A673 (cell line): ENCODE measurements at regions not wholly inside any gene's neighbourhood (a gene's known extent, or its start where the extent isn't known, plus 50 kb on each side); places are given as distances from the start of the nearest gene placed in this dataset.

Experiments used
- BruUV-seq: library from RNA; stranded (reverse); fragments of 400-500 nt; replicated peaks from 2 replicates; lab custom pipeline; 2021; lab: Mats Ljungman, UMichigan
- CTCF ChIA-PET: fragments of 300-600 bp; sonication (Branson Sonifier 250); formaldehyde crosslinking; loops from one replicate; lab custom pipeline; 2022; ENCODE audit warnings: antibody characterized with exemption; lab: Charles Lee
- POLR2A ChIA-PET: fragments of 300-600 bp; sonication (Branson Sonifier 250); formaldehyde crosslinking; loops from one replicate; lab custom pipeline; 2022; ENCODE audit warnings: antibody characterized with exemption; ENCODE audit not compliant: low non-redundant PET; lab: Charles Lee
- DNase-seq: peaks from one replicate; pipeline ENCODE4 v3.0.0-alpha.2; 2015; ENCODE audit warnings: low spot score
- H3K27ac ChIP-seq: fragments of 200-600 bp; sonication (generic); 2 replicates; pipeline ENCODE4 v1.5.1; 2016; ENCODE audit warnings: mixed run types, low read depth, mild to moderate bottlenecking, mixed read lengths, antibody characterized with exemption, low read length; ENCODE audit not compliant: poor library complexity, severe bottlenecking
- H3K27me3 ChIP-seq: fragments of 200-600 bp; sonication (generic); replicated peaks from 2 replicates; pipeline ENCODE4 v1.6.1; 2017; ENCODE audit warnings: mixed run types, low read depth, mild to moderate bottlenecking, mixed read lengths, antibody characterized with exemption, low read length; ENCODE audit not compliant: insufficient read depth, poor library complexity
- H3K36me3 ChIP-seq: fragments of 200-600 bp; sonication (generic); 2 replicates; pipeline ENCODE4 v1.6.1; 2016; ENCODE audit warnings: mixed run types, mild to moderate bottlenecking, mixed read lengths, antibody characterized with exemption, low read length; ENCODE audit not compliant: insufficient read depth, poor library complexity, severe bottlenecking
- H3K4me1 ChIP-seq: fragments of 200-600 bp; sonication (generic); 2 replicates; pipeline ENCODE4 v1.6.1; 2017; ENCODE audit warnings: mixed run types, mild to moderate bottlenecking, mixed read lengths, antibody characterized with exemption, low read length; ENCODE audit not compliant: insufficient read depth, poor library complexity, severe bottlenecking
- H3K4me3 ChIP-seq: fragments of 200-600 bp; sonication (generic); 2 replicates; pipeline ENCODE4 v1.5.1; 2016; ENCODE audit warnings: low read depth, mixed run types, mild to moderate bottlenecking, mixed read lengths, low read length; ENCODE audit not compliant: poor library complexity, severe bottlenecking
- H3K9me3 ChIP-seq: fragments of 200-600 bp; sonication (generic); 2 replicates; pipeline ENCODE4 v1.6.1; 2016; ENCODE audit warnings: mixed run types, low read depth, mild to moderate bottlenecking, mixed read lengths, antibody characterized with exemption, low read length; ENCODE audit not compliant: poor library complexity, severe bottlenecking
- CTCF ChIP-seq: fragments of 300-800, 200-600 bp; sonication (generic); conservative IDR thresholded peaks from 2 replicates; pipeline ENCODE4 v1.5.1; 2017; ENCODE audit warnings: low read depth, mild to moderate bottlenecking, antibody characterized with exemption, low read length, moderate library complexity, mixed read lengths
- EZH2 ChIP-seq: fragments of 200-600 bp; sonication (generic); IDR thresholded peaks from 2 replicates; pipeline ENCODE4 v1.6.1; 2017; ENCODE audit warnings: borderline replicate concordance, low read depth, mild to moderate bottlenecking, mixed read lengths, antibody characterized with exemption, low read length; ENCODE audit not compliant: poor library complexity, severe bottlenecking
- intact Hi-C: fragments of 100-400 bp; cut with micrococcal nuclease; formaldehyde crosslinking; loops from one replicate; pipeline ENCODE4 v1.10.0; 2022; ENCODE audit not compliant: unreplicated experiment

- CTCF ChIA-PET = no interaction called here
- no TSS peak for BruUV-seq
- H3K4me1 ChIP-seq = no peaks in the 10 kb centered on the region
- no peak overlapping the region for H3K27ac ChIP-seq
- TF ChIP-seq EZH2 = no peak
- TF ChIP-seq CTCF = no peak
- H3K9me3 ChIP-seq = no peaks in the 10 kb centered on the region
- H3K36me3 ChIP-seq = no peaks in the 10 kb centered on the region
- no peak for DNase-seq
- no peaks in the 10 kb centered on the region for H3K27me3 ChIP-seq
- intact Hi-C loops = no loop called here
- POLR2A ChIA-PET = no interaction called here
- no peak overlapping the region for H3K4me3 ChIP-seq
Observed at GRCh38 chr9:87147839-87148238, 200.5 kb upstream of the GAS1 start.

- TF ChIP-seq EZH2 (no peak), CTCF (no peak)
- BruUV-seq = no TSS peak
Observed at GRCh38 chr9:87148331-87149104, 201.2 kb upstream of the GAS1 start.

GRCh38 chr9:87149799-87150198 is 202.5 kb upstream of the GAS1 start:
- DNase-seq = peak; percentile 15
- TF ChIP-seq EZH2 (no peak), CTCF (no peak)
- Histone ChIP-seq H3K4me1 (no peaks in the 10 kb centered on the region), H3K27ac (no peak overlapping the region), H3K36me3 (no peaks in the 10 kb centered on the region), H3K4me3 (no peak overlapping the region), H3K9me3 (no peaks in the 10 kb centered on the region), H3K27me3 (no peaks in the 10 kb centered on the region)
- no TSS peak for BruUV-seq
- ChIA-PET CTCF (no interaction called here), POLR2A (no interaction called here)
- intact Hi-C loops = no loop called here

More at GRCh38 chr9:87148331-87149104, 201.2 kb upstream of the GAS1 start:
- H3K27me3 ChIP-seq = no peaks in the 10 kb centered on the region
- no peaks in the 10 kb centered on the region for H3K4me1 ChIP-seq
- H3K36me3 ChIP-seq = no peaks in the 10 kb centered on the region
- peak; percentile 38 for DNase-seq
- intact Hi-C loops = no loop called here
- no peak overlapping the region for H3K27ac ChIP-seq
- no peaks in the 10 kb centered on the region for H3K9me3 ChIP-seq
- CTCF ChIA-PET = no interaction called here
- no peak overlapping the region for H3K4me3 ChIP-seq
- POLR2A ChIA-PET = no interaction called here
